Esophagus squamous epithelium (tissue), 5 donors: ENCODE measurements at regions not wholly inside any gene's neighbourhood (a gene's known extent, or its start where the extent isn't known, plus 50 kb on each side); places are given as distances from the start of the nearest gene placed in this dataset.
"Not testable (repeated sequence)": the region's sequence is repeated elsewhere in the genome, so short reads cannot be mapped to it uniquely, and the experiment has no call there.

Experiments
- DNase-seq: peaks from one replicate; lab custom pipeline; 2025; lab: John Stamatoyannopoulos, UW
- H3K27ac ChIP-seq, 4 donors: fragments of 200-600 bp; sonication (generic); one replicate each; pipeline ENCODE4 v1.5.1; 2016 to 2019; ENCODE audit warnings: mild to moderate bottlenecking in 1 of 4
- H3K27me3 ChIP-seq, 4 donors: fragments of 200-600 bp; sonication (generic); 1 replicate in 3 of 4; 2 replicates in 1 of 4; pipeline versions ENCODE4 v1.5.1 to v1.6.0; 2017 to 2021; ENCODE audit warnings: antibody characterized with exemption in 1 of 4
- H3K36me3 ChIP-seq, 3 donors: fragments of 200-600 bp; sonication (generic); one replicate each; pipeline ENCODE4 v1.5.1; 2016 to 2019
- H3K4me1 ChIP-seq, 3 donors: fragments of 200-600 bp; sonication (generic); one replicate each; pipeline ENCODE4 v1.5.1; 2017 to 2019
- H3K4me3 ChIP-seq, 4 donors: fragments of 200-600 bp; sonication (generic); 1 replicate in 3 of 4; 2 replicates in 1 of 4; pipeline ENCODE4 v1.5.1; 2016 to 2019; ENCODE audit warnings: mild to moderate bottlenecking in 2 of 4, moderate library complexity in 1 of 4
- H3K9me3 ChIP-seq, 3 donors: fragments of 200-600 bp; sonication (generic); one replicate each; pipeline ENCODE4 v1.5.1; 2016 to 2019
- CTCF ChIP-seq, 6 experiments: fragments of 450-650 bp in 4 of 6; fragments of 200-600 bp in 2 of 6; sonication (generic) in 2 of 6; IDR thresholded peaks; one replicate each; pipeline ENCODE4 v1.5.1; 2016 to 2019; ENCODE audit warnings: antibody characterized with exemption in 6 of 6, mild to moderate bottlenecking in 4 of 6, moderate library complexity in 4 of 6
- POLR2A ChIP-seq, 4 donors: fragments of 450-650 bp; IDR thresholded peaks; one replicate each; pipeline ENCODE4 v1.6.1; 2017; ENCODE audit warnings: antibody characterized with exemption in 4 of 4, mild to moderate bottlenecking in 4 of 4, moderate library complexity in 3 of 4
- WGBS, 2 donors: methylation state at CpG; one replicate each; pipeline ENCODE4 v1.1.5; 2018; 5-methylcytosine and 5-hydroxymethylcytosine counted together
- intact Hi-C: fragments of 100-400 bp; cut with DNase I; formaldehyde crosslinking; loops from one replicate; pipeline ENCODE4 v1.15.0; 2022
- donor health status: DM: yes; HTN: yes; CAD: no.

GRCh38 chr12:33828326-33828725 lies 194.0 kb upstream of the ALG10 start:
- Histone ChIP-seq H3K4me1 (no peaks in the 10 kb centered on the region), H3K4me3 (no peak overlapping the region), H3K9me3 (no peaks in the 10 kb centered on the region), H3K27ac (no peak overlapping the region), H3K27me3 (no peaks in the 10 kb centered on the region), H3K36me3 (no peaks in the 10 kb centered on the region)
- TF ChIP-seq CTCF (IDR thresholded peaks at IDR 0.05) (no peak), POLR2A (IDR thresholded peaks at IDR 0.05) (no peak)
- WGBS, 2 donors: 41 to 80% methylated on average over 1 of the region's 1 CpG
- DNase-seq: no peak
- intact Hi-C loops: no loop called here

GRCh38 chr12:33830070-33830469 lies 192.2 kb upstream of the ALG10 start:
- TF ChIP-seq CTCF (IDR thresholded peaks at IDR 0.05) (no peak), POLR2A (IDR thresholded peaks at IDR 0.05) (no peak)
- Histone ChIP-seq H3K27me3 (no peaks in the 10 kb centered on the region), H3K4me3 (no peak overlapping the region), H3K4me1 (no peaks in the 10 kb centered on the region), H3K9me3 (no peaks in the 10 kb centered on the region), H3K36me3 (no peaks in the 10 kb centered on the region), H3K27ac (no peak overlapping the region)
- intact Hi-C loops: no loop called here
- no peak for DNase-seq
- WGBS, 2 donors: 48 to 91% methylated on average over 2 of the region's 2 CpGs

- H3K9me3 ChIP-seq: no peaks in the 10 kb centered on the region
- H3K36me3 ChIP-seq: no peaks in the 10 kb centered on the region
- intact Hi-C loops: no loop called here
- no peak overlapping the region for H3K27ac ChIP-seq
- no peaks in the 10 kb centered on the region for H3K27me3 ChIP-seq
- WGBS, 2 donors: 70 to 74% methylated on average over 3 of the region's 3 CpGs
- DNase-seq: no peak
- H3K4me3 ChIP-seq: no peak overlapping the region
- TF ChIP-seq POLR2A (IDR thresholded peaks at IDR 0.05): no peak
- no peak for TF ChIP-seq CTCF (IDR thresholded peaks at IDR 0.05)
- no peaks in the 10 kb centered on the region for H3K4me1 ChIP-seq
Observed at GRCh38 chr12:33832900-33833299, 189.4 kb upstream of the ALG10 start.

GRCh38 chr12:33834672-33835071 lies 187.6 kb upstream of the ALG10 start:
- Histone ChIP-seq H3K4me1 (no peaks in the 10 kb centered on the region), H3K36me3 (no peaks in the 10 kb centered on the region), H3K4me3 (no peak overlapping the region), H3K27ac (no peak overlapping the region), H3K27me3 (no peaks in the 10 kb centered on the region), H3K9me3 (no peaks in the 10 kb centered on the region)
- intact Hi-C loops: no loop called here
- DNase-seq: no peak
- WGBS, 2 donors: 77 to 82% methylated on average over 1 of the region's 1 CpG
- no peak for TF ChIP-seq POLR2A (IDR thresholded peaks at IDR 0.05)

- TF ChIP-seq POLR2A (IDR thresholded peaks at IDR 0.05) (no peak), CTCF (IDR thresholded peaks at IDR 0.05) (no peak)
- DNase-seq: no peak
- Histone ChIP-seq H3K4me1 (no peaks in the 10 kb centered on the region), H3K36me3 (no peaks in the 10 kb centered on the region), H3K9me3 (no peaks in the 10 kb centered on the region), H3K27me3 (no peaks in the 10 kb centered on the region), H3K4me3 (no peak overlapping the region), H3K27ac (no peak overlapping the region)
- WGBS, 2 donors: 86 to 89% methylated on average over 1 of the region's 1 CpG
- intact Hi-C loops: no loop called here
Observed at GRCh38 chr12:33876618-33877017, 145.7 kb upstream of the ALG10 start.

- Histone ChIP-seq H3K27ac (no peak overlapping the region), H3K27me3 (no peaks in the 10 kb centered on the region), H3K36me3 (no peaks in the 10 kb centered on the region), H3K4me1 (no peaks in the 10 kb centered on the region), H3K4me3 (no peak overlapping the region), H3K9me3 (no peaks in the 10 kb centered on the region)
- TF ChIP-seq POLR2A (IDR thresholded peaks at IDR 0.05): no peak
- TF ChIP-seq CTCF (IDR thresholded peaks at IDR 0.05): no peak
- DNase-seq: no peak
- intact Hi-C loops: no loop called here
- WGBS, 2 donors: 44 to 56% methylated on average over 3 of the region's 3 CpGs
Observed at GRCh38 chr12:33892425-33892824, 129.9 kb upstream of the ALG10 start.

- H3K4me3 ChIP-seq, H3K36me3 ChIP-seq, H3K27me3 ChIP-seq, DNase-seq, H3K9me3 ChIP-seq, H3K4me1 ChIP-seq, intact Hi-C loops, H3K27ac ChIP-seq: not testable (repeated sequence)
- 100% methylated on average over 1 of the region's 5 CpGs; no CpG with 5 or more reads in 1 of the 2 donors for WGBS, 2 donors
Observed at GRCh38 chr12:33920460-33920859, 101.8 kb upstream of the ALG10 start.
